Loucy (cell line): ENCODE measurements at regions not wholly inside any gene's neighbourhood (a gene's known extent, or its start where the extent isn't known, plus 50 kb on each side); places are given as distances from the start of the nearest gene placed in this dataset.

Source experiments
- H2AFZ ChIP-seq: fragments of 200-600 bp; sonication (generic); 2 replicates; pipeline ENCODE4 v1.6.0; 2016; ENCODE audit warnings: antibody characterized with exemption, mild to moderate bottlenecking, low read length, moderate library complexity
- H3F3A ChIP-seq: fragments of 200-600 bp; 2 replicates; pipeline ENCODE4 v1.6.0; 2016; ENCODE audit warnings: antibody characterized with exemption, low read depth, mild to moderate bottlenecking
- H3K27me3 ChIP-seq: fragments of 200-600 bp; sonication (generic); 2 replicates; pipeline ENCODE4 v1.6.1; 2014; ENCODE audit warnings: low read length, mild to moderate bottlenecking; ENCODE audit not compliant: insufficient read depth, poor library complexity, severe bottlenecking
- H3K36me3 ChIP-seq: fragments of 200-600 bp; sonication (generic); 2 replicates; pipeline ENCODE4 v1.6.1; 2016; ENCODE audit warnings: low read length; ENCODE audit not compliant: insufficient read depth
- H3K4me1 ChIP-seq: fragments of 200-600 bp; sonication (generic); 2 replicates; pipeline ENCODE4 v1.5.1; 2014; ENCODE audit warnings: low read length, mild to moderate bottlenecking; ENCODE audit not compliant: insufficient read depth, poor library complexity, severe bottlenecking
- H3K4me2 ChIP-seq: fragments of 200-600 bp; sonication (generic); 2 replicates; pipeline ENCODE4 v1.6.0; 2014; ENCODE audit warnings: antibody characterized with exemption, low read length, low read depth, mild to moderate bottlenecking; ENCODE audit not compliant: poor library complexity, severe bottlenecking
- H3K4me3 ChIP-seq: fragments of 200-600 bp; sonication (generic); 2 replicates; pipeline ENCODE4 v1.5.1; 2014; ENCODE audit warnings: low read length, mild to moderate bottlenecking, mixed read lengths; ENCODE audit not compliant: poor library complexity, severe bottlenecking
- H3K79me2 ChIP-seq: fragments of 200-600 bp; sonication (generic); 2 replicates; pipeline ENCODE4 v1.6.1; 2014; ENCODE audit warnings: low read length; ENCODE audit not compliant: insufficient read depth
- H3K9ac ChIP-seq: fragments of 200-600 bp; sonication (generic); 2 replicates; pipeline ENCODE4 v1.6.0; 2014; ENCODE audit warnings: mild to moderate bottlenecking, low read depth, low read length, moderate library complexity; ENCODE audit not compliant: poor library complexity, severe bottlenecking
- H3K9me2 ChIP-seq: fragments of 200-600 bp; sonication (generic); replicated peaks from 2 replicates; pipeline ENCODE4 v1.6.1; 2016; ENCODE audit warnings: low read depth, low read length, mixed read lengths
- H3K9me3 ChIP-seq: fragments of 200-600 bp; sonication (generic); 2 replicates; pipeline ENCODE4 v1.6.1; 2014; ENCODE audit warnings: mild to moderate bottlenecking, antibody characterized with exemption, low read length, low read depth; ENCODE audit not compliant: insufficient read depth
- H4K20me1 ChIP-seq: fragments of 200-600 bp; sonication (generic); 2 replicates; pipeline ENCODE4 v1.6.0; 2014; ENCODE audit warnings: antibody characterized with exemption, low read length, mild to moderate bottlenecking; ENCODE audit not compliant: insufficient read depth, poor library complexity, severe bottlenecking
- CTCF ChIP-seq: fragments of 200-600 bp; sonication (generic); conservative IDR thresholded peaks from 2 replicates; pipeline ENCODE4 v1.5.1; 2014; ENCODE audit warnings: mild to moderate bottlenecking, antibody characterized with exemption, low read length
- EZH2phosphoT487 ChIP-seq: fragments of 200-600 bp; IDR thresholded peaks from 2 replicates; pipeline ENCODE4 v1.6.1; 2018; ENCODE audit warnings: antibody characterized with exemption, mild to moderate bottlenecking, moderate library complexity, borderline replicate concordance

- Histone ChIP-seq H4K20me1 (peaks cover 37% of the 10 kb centered on the region), H3F3A (peaks cover 14% of the 10 kb centered on the region), H3K4me1 (peaks cover 51% of the 10 kb centered on the region), H3K27me3 (no peaks in the 10 kb centered on the region), H2AFZ (no peak overlapping the region), H3K36me3 (no peaks in the 10 kb centered on the region), H3K79me2 (peaks cover 69% of the 10 kb centered on the region), H3K9ac (peak overlapping the region; percentile 99), H3K4me3 (peak overlapping the region; percentile 99), H3K9me3 (no peaks in the 10 kb centered on the region), H3K9me2 (no peaks in the 10 kb centered on the region), H3K4me2 (peak overlapping the region; percentile 99)
- TF ChIP-seq EZH2phosphoT487: no peak
- TF ChIP-seq CTCF: no peak
These were observed 59.0 kb upstream of the RPH3AL start for GRCh38 chr17:411421-412120.

GRCh38 chr17:410543-411401 lies 58.2 kb upstream of the RPH3AL start:
- Histone ChIP-seq H2AFZ (no peak overlapping the region), H4K20me1 (peaks cover 40% of the 10 kb centered on the region), H3K9ac (peak overlapping the region; percentile 99), H3F3A (peaks cover 13% of the 10 kb centered on the region), H3K36me3 (no peaks in the 10 kb centered on the region), H3K4me3 (peak overlapping the region; percentile 99), H3K79me2 (peaks cover 71% of the 10 kb centered on the region), H3K27me3 (no peaks in the 10 kb centered on the region), H3K4me2 (peak overlapping the region; percentile 99), H3K9me3 (no peaks in the 10 kb centered on the region), H3K4me1 (peaks cover 43% of the 10 kb centered on the region), H3K9me2 (no peaks in the 10 kb centered on the region)
- no peak for TF ChIP-seq EZH2phosphoT487
- TF ChIP-seq CTCF: peak; percentile 57

- TF ChIP-seq CTCF (no peak), EZH2phosphoT487 (no peak)
- H3K4me3 ChIP-seq: peak overlapping the region; percentile 99
These were observed 57.4 kb upstream of the RPH3AL start for GRCh38 chr17:409848-410542.

More at GRCh38 chr17:409848-410542, 57.4 kb upstream of the RPH3AL start:
- Histone ChIP-seq H3K4me2 (peak overlapping the region; percentile 99), H3K9me2 (no peaks in the 10 kb centered on the region), H3K79me2 (peaks cover 76% of the 10 kb centered on the region), H3K36me3 (peaks cover 2% of the 10 kb centered on the region; the same call in 1 of the 2 replicates), H2AFZ (peak overlapping the region; percentile 9; the same call in 1 of the 2 replicates), H3K9ac (peak overlapping the region; percentile 99), H3K4me1 (peaks cover 35% of the 10 kb centered on the region), H3K27me3 (no peaks in the 10 kb centered on the region), H3F3A (peaks cover 13% of the 10 kb centered on the region), H4K20me1 (peaks cover 46% of the 10 kb centered on the region), H3K9me3 (no peaks in the 10 kb centered on the region)
